GM12865 (cell line): ENCODE measurements at regions not wholly inside any gene's neighbourhood (a gene's known extent, or its start where the extent isn't known, plus 50 kb on each side); places are given as distances from the start of the nearest gene placed in this dataset.

Source experiments
- DNase-seq: peaks from one replicate; pipeline ENCODE4 v3.0.0; 2010; ENCODE audit warnings: low read depth
- H3K4me3 ChIP-seq: 2 replicates; pipeline ENCODE4 v1.5.1; 2011; ENCODE audit warnings: mild to moderate bottlenecking, low read depth, low read length, control low read depth
- CTCF ChIP-seq: IDR thresholded peaks from 2 replicates; pipeline ENCODE4 v1.5.1; 2011; ENCODE audit warnings: low read length, control low read depth, low read depth, inconsistent platforms; ENCODE audit not compliant: insufficient read depth; ENCODE audit errors: missing control alignments

GRCh38 chr15:93830221-93831080 lies 400.9 kb upstream of the MCTP2 start:
- no peak for DNase-seq
- H3K4me3 ChIP-seq = no peak overlapping the region
- no peak for TF ChIP-seq CTCF

- no peak for TF ChIP-seq CTCF
- no peak for DNase-seq
- no peak overlapping the region for H3K4me3 ChIP-seq
Measured at GRCh38 chr15:93829115-93829870, 402.1 kb upstream of the MCTP2 start.

GRCh38 chr15:93826790-93827189 lies 404.6 kb upstream of the MCTP2 start:
- no peak overlapping the region for H3K4me3 ChIP-seq
- no peak for TF ChIP-seq CTCF
- DNase-seq = no peak

- TF ChIP-seq CTCF = no peak
- no peak for DNase-seq
- no peak overlapping the region for H3K4me3 ChIP-seq
Measured at GRCh38 chr15:93826293-93826692, 405.1 kb upstream of the MCTP2 start.

- TF ChIP-seq CTCF = no peak
- no peak for DNase-seq
- H3K4me3 ChIP-seq = no peak overlapping the region
Measured at GRCh38 chr15:93825682-93826081, 405.7 kb upstream of the MCTP2 start.

- no peak for TF ChIP-seq CTCF
- H3K4me3 ChIP-seq = no peak overlapping the region
- DNase-seq = no peak
Measured at GRCh38 chr15:93823971-93824913, 407.1 kb upstream of the MCTP2 start.
